ENCODE measurements at regions not wholly inside any gene's neighbourhood (a gene's known extent, or its start where the extent isn't known, plus 50 kb on each side); places are given as distances from the start of the nearest gene placed in this dataset.
"Not testable (repeated sequence)": the region's sequence is repeated elsewhere in the genome, so short reads cannot be mapped to it uniquely, and the experiment has no call there.

- no peaks in the 10 kb centered on the region for H3K36me3 ChIP-seq (ENCODE audit: control insufficient read depth in 2 of 2, insufficient read depth in 2 of 2, low read length in 2 of 2)
- H3K4me1 ChIP-seq (ENCODE audit: control insufficient read depth, insufficient read depth, low read length), result no peaks in the 10 kb centered on the region
- H3K27me3 ChIP-seq (ENCODE audit: control insufficient read depth in 1 of 2, insufficient read depth in 2 of 2, low read length in 2 of 2), result peaks cover 2 to 5% of the 10 kb centered on the region in 2 donors
- H3K9me3 ChIP-seq (ENCODE audit: control insufficient read depth in 2 of 2, low read length in 2 of 2), result peaks cover 3 to 8% of the 10 kb centered on the region in 2 donors
- no peak overlapping the region for H3K27ac ChIP-seq (ENCODE audit: low read length)
- H3K9ac ChIP-seq (ENCODE audit: low read length in 2 of 2), result no peak overlapping the region
- no peak overlapping the region for H3K4me3 ChIP-seq (ENCODE audit: low read length in 2 of 2)
Observed at GRCh38 chr12:107598906-107599305, 86.7 kb upstream of the PWP1 start.

GRCh38 chr12:107600581-107601144, 84.9 kb upstream of the PWP1 start:
- Histone ChIP-seq H3K4me3 (ENCODE audit: low read length in 2 of 2) (no peak overlapping the region), H3K9ac (ENCODE audit: low read length in 2 of 2) (no peak overlapping the region), H3K9me3 (ENCODE audit: control insufficient read depth in 2 of 2, low read length in 2 of 2) (peaks cover 0 to 8% of the 10 kb centered on the region in 2 donors), H3K36me3 (ENCODE audit: control insufficient read depth in 2 of 2, insufficient read depth in 2 of 2, low read length in 2 of 2) (no peaks in the 10 kb centered on the region), H3K27me3 (ENCODE audit: control insufficient read depth in 1 of 2, insufficient read depth in 2 of 2, low read length in 2 of 2) (peaks cover 2 to 5% of the 10 kb centered on the region in 2 donors), H3K27ac (ENCODE audit: low read length) (no peak overlapping the region), H3K4me1 (ENCODE audit: control insufficient read depth, insufficient read depth, low read length) (no peaks in the 10 kb centered on the region)

- peaks cover 0 to 8% of the 10 kb centered on the region in 2 donors for H3K9me3 ChIP-seq (ENCODE audit: control insufficient read depth in 2 of 2, low read length in 2 of 2)
- peaks cover 2 to 5% of the 10 kb centered on the region in 2 donors for H3K27me3 ChIP-seq (ENCODE audit: control insufficient read depth in 1 of 2, insufficient read depth in 2 of 2, low read length in 2 of 2)
- H3K27ac ChIP-seq (ENCODE audit: low read length), result no peak overlapping the region
- H3K4me3 ChIP-seq (ENCODE audit: low read length in 2 of 2), result no peak overlapping the region
- no peak overlapping the region for H3K9ac ChIP-seq (ENCODE audit: low read length in 2 of 2)
- no peaks in the 10 kb centered on the region for H3K4me1 ChIP-seq (ENCODE audit: control insufficient read depth, insufficient read depth, low read length)
- H3K36me3 ChIP-seq (ENCODE audit: control insufficient read depth in 2 of 2, insufficient read depth in 2 of 2, low read length in 2 of 2), result no peaks in the 10 kb centered on the region
Observed at GRCh38 chr12:107602446-107602845, 83.2 kb upstream of the PWP1 start.

- H3K9me3 ChIP-seq (ENCODE audit: control insufficient read depth in 2 of 2, low read length in 2 of 2), result no peaks in the 10 kb centered on the region
- H3K36me3 ChIP-seq (ENCODE audit: control insufficient read depth in 2 of 2, insufficient read depth in 2 of 2, low read length in 2 of 2), result no peaks in the 10 kb centered on the region
- H3K4me1 ChIP-seq (ENCODE audit: control insufficient read depth, insufficient read depth, low read length), result no peaks in the 10 kb centered on the region
- no peak overlapping the region for H3K9ac ChIP-seq (ENCODE audit: low read length in 2 of 2)
- no peak overlapping the region for H3K27ac ChIP-seq (ENCODE audit: low read length)
- peaks cover 5 to 8% of the 10 kb centered on the region in 2 donors for H3K27me3 ChIP-seq (ENCODE audit: control insufficient read depth in 1 of 2, insufficient read depth in 2 of 2, low read length in 2 of 2)
- no peak overlapping the region for H3K4me3 ChIP-seq (ENCODE audit: low read length in 2 of 2)
Observed at GRCh38 chr12:107605293-107605692, 80.3 kb upstream of the PWP1 start.

- no peak overlapping the region for H3K27ac ChIP-seq (ENCODE audit: low read length)
- H3K27me3 ChIP-seq (ENCODE audit: control insufficient read depth in 1 of 2, insufficient read depth in 2 of 2, low read length in 2 of 2), result peaks cover 5 to 8% of the 10 kb centered on the region in 2 donors
- H3K36me3 ChIP-seq (ENCODE audit: control insufficient read depth in 2 of 2, insufficient read depth in 2 of 2, low read length in 2 of 2), result no peaks in the 10 kb centered on the region
- H3K9ac ChIP-seq (ENCODE audit: low read length in 2 of 2), result no peak overlapping the region
- no peaks in the 10 kb centered on the region for H3K9me3 ChIP-seq (ENCODE audit: control insufficient read depth in 2 of 2, low read length in 2 of 2)
- H3K4me1 ChIP-seq (ENCODE audit: control insufficient read depth, insufficient read depth, low read length), result no peaks in the 10 kb centered on the region
- no peak overlapping the region for H3K4me3 ChIP-seq (ENCODE audit: low read length in 2 of 2)
Observed at GRCh38 chr12:107607464-107608392, 77.9 kb upstream of the PWP1 start.

GRCh38 chr12:107608779-107609178, 76.8 kb upstream of the PWP1 start:
- not testable (repeated sequence) for H3K27me3 ChIP-seq (ENCODE audit: control insufficient read depth in 1 of 2, insufficient read depth in 2 of 2, low read length in 2 of 2); H3K9ac ChIP-seq (ENCODE audit: low read length in 2 of 2); H3K36me3 ChIP-seq (ENCODE audit: control insufficient read depth in 2 of 2, insufficient read depth in 2 of 2, low read length in 2 of 2); H3K4me3 ChIP-seq (ENCODE audit: low read length in 2 of 2); H3K27ac ChIP-seq (ENCODE audit: low read length); H3K4me1 ChIP-seq (ENCODE audit: control insufficient read depth, insufficient read depth, low read length); H3K9me3 ChIP-seq (ENCODE audit: control insufficient read depth in 2 of 2, low read length in 2 of 2)

GRCh38 chr12:107610021-107610859, 75.4 kb upstream of the PWP1 start:
- Histone ChIP-seq H3K27me3 (ENCODE audit: control insufficient read depth in 1 of 2, insufficient read depth in 2 of 2, low read length in 2 of 2) (peaks cover 5 to 8% of the 10 kb centered on the region in 2 donors), H3K9ac (ENCODE audit: low read length in 2 of 2) (no peak overlapping the region), H3K4me3 (ENCODE audit: low read length in 2 of 2) (no peak overlapping the region), H3K4me1 (ENCODE audit: control insufficient read depth, insufficient read depth, low read length) (no peaks in the 10 kb centered on the region), H3K36me3 (ENCODE audit: control insufficient read depth in 2 of 2, insufficient read depth in 2 of 2, low read length in 2 of 2) (no peaks in the 10 kb centered on the region), H3K9me3 (ENCODE audit: control insufficient read depth in 2 of 2, low read length in 2 of 2) (no peaks in the 10 kb centered on the region), H3K27ac (ENCODE audit: low read length) (no peak overlapping the region)

GRCh38 chr12:107612508-107612907, 73.1 kb upstream of the PWP1 start:
- H3K27me3 ChIP-seq (ENCODE audit: control insufficient read depth in 1 of 2, insufficient read depth in 2 of 2, low read length in 2 of 2), result peaks cover 6 to 8% of the 10 kb centered on the region in 2 donors
- no peak overlapping the region for H3K27ac ChIP-seq (ENCODE audit: low read length)
- no peak overlapping the region for H3K4me3 ChIP-seq (ENCODE audit: low read length in 2 of 2)
- no peak overlapping the region for H3K9ac ChIP-seq (ENCODE audit: low read length in 2 of 2)
- H3K4me1 ChIP-seq (ENCODE audit: control insufficient read depth, insufficient read depth, low read length), result no peaks in the 10 kb centered on the region
- H3K36me3 ChIP-seq (ENCODE audit: control insufficient read depth in 2 of 2, insufficient read depth in 2 of 2, low read length in 2 of 2), result no peaks in the 10 kb centered on the region
- H3K9me3 ChIP-seq (ENCODE audit: control insufficient read depth in 2 of 2, low read length in 2 of 2), result no peaks in the 10 kb centered on the region

GRCh38 chr12:107616941-107617340, 68.7 kb upstream of the PWP1 start:
- H3K27me3 ChIP-seq (ENCODE audit: control insufficient read depth in 1 of 2, insufficient read depth in 2 of 2, low read length in 2 of 2), result peaks cover 3 to 6% of the 10 kb centered on the region in 2 donors
- no peaks in the 10 kb centered on the region for H3K36me3 ChIP-seq (ENCODE audit: control insufficient read depth in 2 of 2, insufficient read depth in 2 of 2, low read length in 2 of 2)
- no peak overlapping the region for H3K4me3 ChIP-seq (ENCODE audit: low read length in 2 of 2)
- no peaks in the 10 kb centered on the region for H3K4me1 ChIP-seq (ENCODE audit: control insufficient read depth, insufficient read depth, low read length)
- no peak overlapping the region for H3K9ac ChIP-seq (ENCODE audit: low read length in 2 of 2)
- no peak overlapping the region for H3K27ac ChIP-seq (ENCODE audit: low read length)
- H3K9me3 ChIP-seq (ENCODE audit: control insufficient read depth in 2 of 2, low read length in 2 of 2), result no peaks in the 10 kb centered on the region

GRCh38 chr12:107618106-107618505, 67.5 kb upstream of the PWP1 start:
- H3K4me3 ChIP-seq (ENCODE audit: low read length in 2 of 2), result no peak overlapping the region
- H3K36me3 ChIP-seq (ENCODE audit: control insufficient read depth in 2 of 2, insufficient read depth in 2 of 2, low read length in 2 of 2), result no peaks in the 10 kb centered on the region
- H3K9me3 ChIP-seq (ENCODE audit: control insufficient read depth in 2 of 2, low read length in 2 of 2), result no peaks in the 10 kb centered on the region
- H3K27ac ChIP-seq (ENCODE audit: low read length), result no peak overlapping the region
- peaks cover 3 to 6% of the 10 kb centered on the region in 2 donors for H3K27me3 ChIP-seq (ENCODE audit: control insufficient read depth in 1 of 2, insufficient read depth in 2 of 2, low read length in 2 of 2)
- H3K4me1 ChIP-seq (ENCODE audit: control insufficient read depth, insufficient read depth, low read length), result no peaks in the 10 kb centered on the region
- no peak overlapping the region for H3K9ac ChIP-seq (ENCODE audit: low read length in 2 of 2)
